ENCODE measurements at regions not wholly inside any gene's neighbourhood (a gene's known extent, or its start where the extent isn't known, plus 50 kb on each side); places are given as distances from the start of the nearest gene placed in this dataset.
A peak's percentile ranks its signal among the peaks of the same experiment; 100 is the strongest.

- H3K4me1 Mint-ChIP-seq (ENCODE audit: low read depth, unreplicated experiment): no peaks in the 10 kb centered on the region
- TF ChIP-seq CTCF (IDR thresholded peaks at IDR 0.05; ENCODE audit: partially characterized antibody, unreplicated experiment): no peak
- peaks cover 8% of the 10 kb centered on the region for H3K27me3 Mint-ChIP-seq (ENCODE audit: unreplicated experiment)
- H3K4me3 Mint-ChIP-seq (ENCODE audit: unreplicated experiment): no peak overlapping the region
- peak overlapping the region; percentile 76 for H3K27ac Mint-ChIP-seq (ENCODE audit: unreplicated experiment)
- H3K9me3 Mint-ChIP-seq (ENCODE audit: unreplicated experiment): peaks cover 11% of the 10 kb centered on the region
- no peak for DNase-seq
- peaks cover 9% of the 10 kb centered on the region for H3K36me3 Mint-ChIP-seq (ENCODE audit: unreplicated experiment)
Measured at GRCh38 chr14:104517867-104518266, 61.7 kb upstream of the C14orf180 start.

GRCh38 chr14:104518659-104519350 is 60.8 kb upstream of the C14orf180 start:
- no peak for DNase-seq
- H3K27me3 Mint-ChIP-seq (ENCODE audit: unreplicated experiment): peaks cover 8% of the 10 kb centered on the region
- peaks cover 9% of the 10 kb centered on the region for H3K36me3 Mint-ChIP-seq (ENCODE audit: unreplicated experiment)
- H3K4me3 Mint-ChIP-seq (ENCODE audit: unreplicated experiment): no peak overlapping the region
- H3K27ac Mint-ChIP-seq (ENCODE audit: unreplicated experiment): no peak overlapping the region
- no peaks in the 10 kb centered on the region for H3K4me1 Mint-ChIP-seq (ENCODE audit: low read depth, unreplicated experiment)
- H3K9me3 Mint-ChIP-seq (ENCODE audit: unreplicated experiment): peaks cover 11% of the 10 kb centered on the region
- TF ChIP-seq CTCF (IDR thresholded peaks at IDR 0.05; ENCODE audit: partially characterized antibody, unreplicated experiment): no peak

GRCh38 chr14:104519721-104520120 is 59.8 kb upstream of the C14orf180 start:
- H3K27ac Mint-ChIP-seq (ENCODE audit: unreplicated experiment): no peak overlapping the region
- peaks cover 12% of the 10 kb centered on the region for H3K9me3 Mint-ChIP-seq (ENCODE audit: unreplicated experiment)
- no peaks in the 10 kb centered on the region for H3K4me1 Mint-ChIP-seq (ENCODE audit: low read depth, unreplicated experiment)
- TF ChIP-seq CTCF (IDR thresholded peaks at IDR 0.05; ENCODE audit: partially characterized antibody, unreplicated experiment): no peak
- H3K27me3 Mint-ChIP-seq (ENCODE audit: unreplicated experiment): peaks cover 8% of the 10 kb centered on the region
- H3K36me3 Mint-ChIP-seq (ENCODE audit: unreplicated experiment): peaks cover 12% of the 10 kb centered on the region
- no peak for DNase-seq
- H3K4me3 Mint-ChIP-seq (ENCODE audit: unreplicated experiment): no peak overlapping the region

- no peak for DNase-seq
- H3K4me1 Mint-ChIP-seq (ENCODE audit: low read depth, unreplicated experiment): no peaks in the 10 kb centered on the region
- H3K27ac Mint-ChIP-seq (ENCODE audit: unreplicated experiment): no peak overlapping the region
Measured at GRCh38 chr14:104520620-104521410, 58.7 kb upstream of the C14orf180 start.

More at GRCh38 chr14:104520620-104521410, 58.7 kb upstream of the C14orf180 start:
- TF ChIP-seq CTCF (IDR thresholded peaks at IDR 0.05; ENCODE audit: partially characterized antibody, unreplicated experiment): no peak
- Mint-ChIP-seq H3K4me3 (ENCODE audit: unreplicated experiment) (no peak overlapping the region), H3K9me3 (ENCODE audit: unreplicated experiment) (peaks cover 12% of the 10 kb centered on the region), H3K27me3 (ENCODE audit: unreplicated experiment) (peaks cover 8% of the 10 kb centered on the region), H3K36me3 (ENCODE audit: unreplicated experiment) (peaks cover 21% of the 10 kb centered on the region)

Measured in glutamatergic neuron (in vitro differentiated cells).